Neural crest cell (in vitro differentiated cells): ENCODE measurements at regions not wholly inside any gene's neighbourhood (a gene's known extent, or its start where the extent isn't known, plus 50 kb on each side); places are given as distances from the start of the nearest gene placed in this dataset.

Source experiments
- DNase-seq: peaks from one replicate; pipeline ENCODE4 v3.0.0; 2021; ENCODE audit warnings: low read depth, mixed read lengths, low spot score
- H3K27ac Mint-ChIP-seq: one replicate; pipeline ENCODE4 v1.8.0; 2021; ENCODE audit warnings: mild to moderate bottlenecking, mixed read lengths; ENCODE audit not compliant: unreplicated experiment
- H3K27me3 Mint-ChIP-seq: 2 replicates; pipeline ENCODE4 v1.8.0; 2021; ENCODE audit warnings: low read depth, mild to moderate bottlenecking, mixed read lengths
- H3K36me3 Mint-ChIP-seq: 2 replicates; pipeline ENCODE4 v1.8.0; 2021; ENCODE audit warnings: low read depth, mild to moderate bottlenecking, mixed read lengths
- H3K4me1 Mint-ChIP-seq: 2 replicates; pipeline ENCODE4 v1.8.0; 2021; ENCODE audit warnings: mixed read lengths
- H3K4me3 Mint-ChIP-seq: one replicate; pipeline ENCODE4 v1.8.0; 2021; ENCODE audit warnings: mild to moderate bottlenecking, mixed read lengths
- H3K9me3 Mint-ChIP-seq: 2 replicates; pipeline ENCODE4 v1.8.0; 2021; ENCODE audit warnings: mixed read lengths
- CTCF ChIP-seq: fragments of 200-600 bp; sonication (generic); conservative IDR thresholded peaks from 2 replicates; pipeline ENCODE4 v1.5.0; 2021; ENCODE audit warnings: antibody characterized with exemption, mild to moderate bottlenecking

GRCh38 chr2:224208443-224208842 lies 169.4 kb upstream of the SERPINE2 start:
- H3K4me1 Mint-ChIP-seq, result peaks cover 35% of the 10 kb centered on the region
- H3K27me3 Mint-ChIP-seq, result no peaks in the 10 kb centered on the region
- no peak for TF ChIP-seq CTCF
- no peak for DNase-seq
- no peak overlapping the region for H3K4me3 Mint-ChIP-seq
- no peak overlapping the region for H3K27ac Mint-ChIP-seq
- H3K9me3 Mint-ChIP-seq, result peaks cover 2% of the 10 kb centered on the region
- H3K36me3 Mint-ChIP-seq, result no peaks in the 10 kb centered on the region

DNA sequence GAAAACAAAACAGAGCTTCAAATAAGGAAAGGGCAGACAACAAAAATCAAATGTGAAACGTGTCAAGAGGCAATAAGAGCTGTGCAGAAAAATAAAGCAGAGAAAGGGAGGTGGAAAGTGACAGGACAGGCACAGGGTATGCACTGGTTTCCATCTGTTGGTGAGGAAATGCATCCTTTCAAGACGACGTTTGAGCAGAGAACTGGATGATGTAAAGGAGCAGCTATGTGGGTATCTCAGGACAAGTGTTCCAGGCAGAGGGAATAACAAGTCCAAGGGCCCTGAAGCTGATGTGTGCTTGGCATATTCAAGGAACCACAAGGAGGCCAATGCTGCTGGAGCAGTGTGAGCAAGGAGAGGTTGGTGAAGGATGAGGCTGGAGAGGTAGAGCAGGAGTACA lies 168.9 kb upstream of the SERPINE2 start:
- Mint-ChIP-seq H3K4me3 (no peak overlapping the region), H3K36me3 (no peaks in the 10 kb centered on the region), H3K27ac (no peak overlapping the region), H3K27me3 (no peaks in the 10 kb centered on the region), H3K9me3 (peaks cover 2% of the 10 kb centered on the region), H3K4me1 (peaks cover 35% of the 10 kb centered on the region)
- no peak for DNase-seq
- TF ChIP-seq CTCF, result no peak

DNA sequence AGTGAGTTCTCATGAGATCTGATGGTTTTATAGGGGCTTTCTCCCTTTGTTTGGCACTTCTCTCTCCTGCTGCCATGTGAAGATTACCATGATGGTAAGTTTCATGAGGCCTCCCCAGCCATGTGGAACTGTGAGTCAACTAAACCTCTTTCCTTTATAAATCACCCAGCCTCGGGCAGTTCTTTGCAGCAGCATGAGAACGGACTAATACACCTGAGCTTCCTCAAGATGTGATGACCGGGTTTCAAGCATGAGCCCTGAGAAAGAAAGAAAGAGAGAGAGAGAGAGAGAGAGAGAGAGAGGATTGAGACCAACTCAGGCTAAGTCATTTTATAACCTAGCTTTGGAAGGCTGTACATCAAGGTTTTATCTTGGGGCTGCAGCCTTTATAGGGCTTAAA lies 167.7 kb upstream of the SERPINE2 start:
- Mint-ChIP-seq H3K27ac (no peak overlapping the region), H3K36me3 (no peaks in the 10 kb centered on the region), H3K4me3 (no peak overlapping the region), H3K27me3 (no peaks in the 10 kb centered on the region), H3K4me1 (peaks cover 29% of the 10 kb centered on the region), H3K9me3 (peaks cover 2% of the 10 kb centered on the region)
- TF ChIP-seq CTCF, result no peak
- DNase-seq, result no peak

- Mint-ChIP-seq H3K36me3 (no peaks in the 10 kb centered on the region), H3K27me3 (no peaks in the 10 kb centered on the region), H3K4me3 (no peak overlapping the region), H3K9me3 (peaks cover 5% of the 10 kb centered on the region), H3K4me1 (no peaks in the 10 kb centered on the region), H3K27ac (no peak overlapping the region)
- no peak for TF ChIP-seq CTCF
- DNase-seq, result no peak
Observed at GRCh38 chr2:224202281-224202865, 163.3 kb upstream of the SERPINE2 start.

DNA sequence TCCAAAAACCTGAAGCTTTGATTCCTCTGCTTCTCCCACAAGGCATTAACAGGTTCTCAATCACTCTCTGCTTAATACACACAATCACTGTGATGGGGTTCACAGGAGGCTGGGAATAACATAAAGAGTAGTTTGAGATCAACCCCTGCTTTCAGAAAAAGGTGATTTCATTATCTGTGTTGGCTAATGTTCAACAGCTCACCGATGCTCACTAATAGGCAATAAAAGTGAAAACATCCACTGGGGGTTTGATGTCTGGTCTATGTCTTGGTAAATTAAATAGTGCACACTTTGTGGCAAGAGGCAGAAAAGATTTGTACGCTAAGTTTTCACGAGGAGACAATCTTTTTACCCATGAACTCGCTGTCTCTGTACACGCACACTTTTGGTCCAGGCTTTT lies 159.3 kb upstream of the SERPINE2 start:
- H3K36me3 Mint-ChIP-seq, result peaks cover 6% of the 10 kb centered on the region
- peaks cover 20% of the 10 kb centered on the region for H3K4me1 Mint-ChIP-seq
- no peak overlapping the region for H3K27ac Mint-ChIP-seq
- DNase-seq, result no peak
- no peaks in the 10 kb centered on the region for H3K27me3 Mint-ChIP-seq
- peaks cover 10% of the 10 kb centered on the region for H3K9me3 Mint-ChIP-seq
- TF ChIP-seq CTCF, result no peak
- H3K4me3 Mint-ChIP-seq, result no peak overlapping the region
